HG02798 (cell line): ENCODE measurements at regions not wholly inside any gene's neighbourhood (a gene's known extent, or its start where the extent isn't known, plus 50 kb on each side); places are given as distances from the start of the nearest gene placed in this dataset.

Source experiments
- ATAC-seq: cut with Tn5 transposase; IDR thresholded peaks from one replicate; pipeline ENCODE4 v1.9.1; 2021; ENCODE audit warnings: mild to moderate bottlenecking; ENCODE audit not compliant: unreplicated experiment, poor library complexity

DNA sequence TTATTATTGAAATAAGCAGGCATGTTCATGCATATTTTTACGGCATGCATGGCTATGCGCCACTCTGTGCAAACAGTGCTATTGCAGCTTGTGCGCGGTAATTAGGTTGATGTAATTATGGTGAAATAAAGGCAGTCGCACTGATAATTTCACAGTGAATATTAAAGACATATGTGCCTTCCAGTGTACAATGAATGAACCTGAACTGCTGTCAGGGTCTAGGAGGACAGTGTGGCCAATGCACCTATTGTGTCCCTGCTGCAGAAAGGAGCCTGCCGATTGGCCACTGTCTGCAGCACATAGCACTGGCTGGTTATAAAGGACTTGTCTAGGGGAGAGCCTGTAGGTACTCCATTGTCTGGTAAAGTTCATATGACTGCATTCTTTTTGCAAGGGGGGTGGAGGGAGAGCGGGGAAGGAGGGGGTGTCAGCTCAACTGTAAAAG is 340.4 kb downstream of the USP25 start:
- no peak for ATAC-seq

DNA sequence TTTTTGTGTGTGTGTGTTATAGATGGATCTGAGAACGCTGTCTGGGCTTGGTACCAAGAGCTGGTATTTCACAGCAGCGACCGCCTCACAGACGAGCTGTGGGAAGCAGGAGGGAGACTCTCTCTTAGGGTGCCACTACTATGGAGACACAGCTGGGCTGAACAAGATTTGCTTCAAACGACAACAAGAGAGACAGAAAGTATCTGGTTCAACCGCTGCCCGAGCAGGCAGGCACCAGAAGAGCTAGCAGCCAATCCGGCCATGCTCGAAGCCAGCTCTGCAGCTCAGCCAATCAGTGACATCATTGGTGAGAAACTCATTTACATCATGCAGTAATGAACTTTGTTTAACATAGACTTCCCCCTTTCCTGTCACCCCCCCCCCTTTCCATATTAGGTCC is 341.3 kb downstream of the USP25 start:
- no peak for ATAC-seq

DNA sequence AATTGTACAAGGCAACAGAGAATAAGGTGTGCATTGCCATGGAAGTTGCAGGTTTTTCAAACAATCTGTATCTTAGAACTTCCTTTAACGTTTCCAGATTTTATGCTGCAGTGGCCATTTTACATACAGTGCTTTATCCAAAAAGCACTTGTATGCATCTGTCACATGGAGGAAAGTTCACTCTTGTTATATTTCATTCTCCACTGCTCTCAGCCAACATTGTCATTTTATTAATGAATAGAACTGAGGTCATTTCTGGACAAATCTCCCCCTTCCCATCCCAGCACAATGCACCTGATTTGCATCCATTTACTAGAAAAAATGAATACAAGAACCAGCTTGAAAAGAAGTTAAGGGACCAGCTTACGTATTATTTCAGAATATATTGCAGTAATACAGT is 342.0 kb downstream of the USP25 start:
- no peak for ATAC-seq

DNA sequence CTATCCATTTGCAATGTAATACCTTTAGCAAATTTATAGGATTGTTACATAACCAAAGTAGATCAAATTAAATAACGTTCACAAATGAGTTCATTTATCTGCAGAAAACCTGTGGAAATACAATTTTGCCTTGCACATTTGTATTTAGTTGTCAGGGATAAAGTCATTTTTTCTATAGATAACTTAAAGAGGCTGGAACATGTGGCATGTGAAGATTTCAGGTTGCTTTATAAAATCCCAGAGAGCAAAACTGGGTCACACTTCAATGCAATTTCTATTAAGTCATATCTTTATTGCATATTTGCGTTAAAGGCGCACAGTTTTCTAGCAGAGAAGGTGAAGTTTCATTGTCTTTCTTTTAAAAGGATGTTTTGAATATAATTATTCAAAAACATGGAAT is 342.4 kb downstream of the USP25 start:
- no peak for ATAC-seq

DNA sequence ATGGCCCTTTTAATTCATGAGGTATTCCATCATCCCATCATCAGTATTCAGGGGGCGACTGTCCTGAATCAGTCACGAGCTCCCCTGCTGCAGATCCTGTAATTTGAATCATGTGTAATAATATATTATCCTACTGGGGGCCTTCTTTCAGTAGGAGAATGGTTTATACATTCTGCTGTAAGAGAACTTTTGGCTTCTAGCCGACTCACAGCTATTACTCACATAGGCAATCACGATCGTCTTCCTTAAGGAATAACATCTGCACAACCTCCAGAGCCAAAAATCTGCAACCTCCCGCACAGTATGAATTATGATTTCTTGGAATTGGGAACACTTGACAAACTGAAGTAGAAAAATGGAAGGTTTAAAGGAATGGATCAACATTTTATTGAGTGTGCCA is 343.0 kb downstream of the USP25 start:
- ATAC-seq, result no peak

DNA sequence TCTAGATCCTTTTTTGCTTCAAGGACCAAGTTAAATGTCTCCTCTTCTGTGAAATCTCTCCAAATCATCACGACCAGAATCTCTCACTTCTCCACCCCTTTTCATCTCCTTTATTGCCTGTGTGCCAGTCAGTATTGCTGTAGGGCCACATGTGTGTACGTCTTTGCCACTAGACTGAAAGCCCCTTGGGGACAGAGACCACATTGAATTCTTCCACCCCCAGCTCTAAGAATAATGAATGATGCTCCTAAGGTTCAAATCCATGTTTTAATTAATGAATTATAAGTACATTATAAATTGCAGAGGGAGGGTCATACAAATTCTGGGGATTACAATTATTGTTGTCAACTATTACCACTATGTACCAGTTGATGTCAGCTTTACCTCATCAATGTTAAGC is 343.8 kb downstream of the USP25 start:
- ATAC-seq, result no peak

DNA sequence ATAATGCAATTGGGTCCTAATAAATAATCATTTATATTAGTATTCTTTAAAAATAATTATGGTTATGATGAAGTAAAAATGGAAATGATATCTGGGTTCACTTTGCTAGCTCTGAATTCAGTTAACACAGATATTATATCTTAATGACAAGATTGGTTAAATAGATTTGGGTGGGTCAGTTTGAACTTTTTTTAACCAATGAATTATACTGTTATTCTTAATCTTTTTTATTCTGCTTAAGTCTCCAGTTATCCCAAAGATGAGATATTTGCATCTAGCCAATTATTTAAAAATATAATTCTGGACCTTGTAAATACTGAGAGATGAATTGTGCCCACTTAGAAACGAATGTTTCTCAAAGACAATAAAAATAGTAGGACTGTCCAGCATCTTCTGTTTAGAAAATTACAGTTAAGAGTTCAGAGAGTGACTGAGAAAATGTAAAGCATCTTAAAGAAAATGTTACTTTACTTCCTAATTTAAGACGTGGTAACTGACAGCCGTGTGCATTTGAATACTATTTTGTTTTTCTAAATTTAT is 345.2 kb downstream of the USP25 start:
- ATAC-seq, result no peak

DNA sequence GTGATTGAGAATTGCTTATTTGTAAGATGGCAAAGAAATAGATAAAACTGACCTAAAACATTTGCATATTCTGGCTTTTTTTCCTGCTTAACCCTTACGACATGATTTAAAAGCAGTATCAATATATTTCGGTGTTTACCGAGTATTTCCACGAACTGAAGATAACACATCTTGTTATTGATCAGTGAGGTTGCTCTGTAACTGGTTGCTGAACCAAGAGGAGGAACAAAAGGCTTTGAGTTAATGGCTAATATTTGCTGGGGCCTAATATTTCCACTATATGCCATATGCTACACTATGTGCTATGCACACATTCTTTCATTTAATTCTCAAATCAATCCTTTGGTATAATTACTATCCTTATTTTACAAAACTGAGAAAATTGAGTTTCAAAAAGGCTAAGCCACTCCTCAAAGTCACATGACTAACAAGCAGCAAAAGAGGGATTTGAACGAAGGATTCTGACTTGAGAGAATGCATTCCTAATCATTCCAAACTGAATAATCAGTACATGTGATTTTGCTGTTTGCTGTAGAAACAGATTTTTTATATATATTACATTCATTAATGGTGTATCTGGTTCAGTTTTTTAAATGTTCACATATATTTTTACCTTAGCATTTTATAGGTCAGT is 346.0 kb downstream of the USP25 start:
- no peak for ATAC-seq

DNA sequence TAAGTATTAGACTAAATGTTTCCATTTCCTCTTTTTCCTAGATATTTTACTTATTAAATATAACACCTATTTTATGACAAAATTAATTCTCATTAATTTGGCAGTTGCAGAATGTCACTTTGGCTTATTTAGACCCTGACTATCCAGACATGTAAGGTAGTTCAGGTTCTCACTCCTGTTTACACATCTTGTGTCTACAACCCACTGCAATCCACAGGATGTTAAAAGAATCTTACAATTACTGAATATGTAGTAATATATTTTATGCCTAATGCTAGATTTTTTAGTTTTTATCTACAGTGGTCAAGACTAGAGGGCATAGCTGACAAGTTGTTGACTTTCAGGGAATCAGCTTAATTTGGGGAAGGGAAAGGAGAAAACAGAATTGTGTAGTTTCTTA is 346.7 kb downstream of the USP25 start:
- no peak for ATAC-seq

DNA sequence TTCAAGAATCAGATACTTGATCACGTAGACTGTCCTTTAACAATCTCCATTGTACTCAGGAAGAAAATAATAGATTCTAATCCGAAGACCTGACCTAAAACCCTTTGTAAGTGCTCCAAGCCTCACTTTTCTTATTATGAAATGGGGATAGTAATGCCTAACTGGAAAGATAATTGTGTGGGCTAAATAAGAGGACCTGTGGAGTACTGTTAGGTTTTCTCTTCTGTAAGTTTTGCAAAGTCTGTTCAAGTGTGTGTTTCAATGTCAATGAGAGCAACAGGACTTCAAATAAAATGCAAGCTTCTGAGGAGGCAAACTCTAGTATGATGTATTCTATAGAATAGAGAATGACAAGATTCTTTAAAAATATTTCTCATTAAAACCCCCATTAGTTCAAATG is 348.6 kb downstream of the USP25 start:
- no peak for ATAC-seq

DNA sequence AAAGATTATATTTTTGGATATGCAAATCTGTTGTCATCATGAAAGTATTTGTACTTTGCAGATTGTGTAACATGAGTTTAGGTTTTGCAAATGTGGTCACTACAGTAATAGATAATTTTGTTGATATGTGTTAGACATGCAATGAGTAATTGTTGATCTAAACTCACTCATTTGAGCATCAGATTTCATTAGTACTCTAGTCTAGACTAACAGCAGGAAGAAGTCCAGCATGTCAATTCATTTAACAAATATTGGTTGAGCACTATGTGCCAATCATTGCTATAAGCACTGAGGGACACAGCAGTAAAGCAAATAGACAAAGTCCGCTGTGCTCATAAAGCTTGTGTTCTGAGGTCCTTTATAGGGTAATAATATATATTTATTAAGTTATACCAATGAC is 350.0 kb downstream of the USP25 start:
- no peak for ATAC-seq

DNA sequence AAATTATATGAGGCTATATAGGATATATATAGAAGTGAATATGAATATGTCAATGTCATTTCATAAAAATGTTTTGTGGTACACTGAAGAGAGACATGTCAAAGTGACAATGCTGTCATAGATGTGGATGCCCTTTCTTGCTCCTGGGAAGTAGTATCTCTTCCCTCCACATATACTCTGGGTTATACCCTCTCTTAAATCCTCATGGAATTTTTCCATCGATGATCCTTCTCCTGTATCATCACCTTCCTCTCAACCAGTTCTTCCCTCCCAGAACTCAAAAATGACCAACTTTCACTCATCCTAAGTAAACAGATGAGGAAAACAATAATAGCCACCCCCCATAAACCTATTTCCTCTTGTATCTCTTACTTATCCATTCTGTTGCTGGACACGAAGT is 351.5 kb downstream of the USP25 start:
- ATAC-seq, result no peak

DNA sequence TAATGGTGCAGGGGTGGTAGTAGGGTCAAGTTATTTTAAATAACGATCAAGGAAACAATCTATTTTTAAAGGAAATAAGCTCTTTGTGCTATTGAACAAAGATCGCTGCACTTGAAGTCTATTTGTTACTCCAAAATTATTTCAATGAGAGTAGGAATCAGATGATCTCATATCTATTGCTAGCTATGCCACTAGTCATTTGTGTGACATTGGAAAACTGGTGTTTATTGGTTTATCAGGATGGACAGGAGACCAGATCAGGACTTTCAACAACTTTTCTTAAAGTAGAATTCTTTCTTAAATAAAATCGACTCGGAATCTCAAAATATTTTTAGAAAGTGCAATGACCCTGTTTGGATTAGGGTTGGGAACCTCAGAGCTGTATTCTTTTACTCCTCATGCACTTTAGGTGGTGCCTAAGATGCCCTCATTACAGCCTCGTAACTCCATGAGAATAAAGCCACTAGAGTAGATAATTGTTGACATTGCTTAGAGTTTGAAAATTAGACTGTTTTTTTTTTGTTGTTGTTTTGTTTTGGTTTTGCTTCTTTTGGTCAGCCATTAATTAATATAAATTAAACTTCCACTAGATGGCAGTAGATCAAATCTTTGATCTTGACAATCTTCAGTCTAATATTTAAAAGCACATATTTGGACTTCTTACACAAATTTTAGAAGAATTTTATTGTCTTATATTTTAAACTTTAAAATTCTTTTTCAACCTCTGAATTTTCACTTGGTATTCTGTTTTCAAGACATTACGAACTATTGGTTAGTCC is 352.4 kb downstream of the USP25 start:
- ATAC-seq, result peak; percentile 51

DNA sequence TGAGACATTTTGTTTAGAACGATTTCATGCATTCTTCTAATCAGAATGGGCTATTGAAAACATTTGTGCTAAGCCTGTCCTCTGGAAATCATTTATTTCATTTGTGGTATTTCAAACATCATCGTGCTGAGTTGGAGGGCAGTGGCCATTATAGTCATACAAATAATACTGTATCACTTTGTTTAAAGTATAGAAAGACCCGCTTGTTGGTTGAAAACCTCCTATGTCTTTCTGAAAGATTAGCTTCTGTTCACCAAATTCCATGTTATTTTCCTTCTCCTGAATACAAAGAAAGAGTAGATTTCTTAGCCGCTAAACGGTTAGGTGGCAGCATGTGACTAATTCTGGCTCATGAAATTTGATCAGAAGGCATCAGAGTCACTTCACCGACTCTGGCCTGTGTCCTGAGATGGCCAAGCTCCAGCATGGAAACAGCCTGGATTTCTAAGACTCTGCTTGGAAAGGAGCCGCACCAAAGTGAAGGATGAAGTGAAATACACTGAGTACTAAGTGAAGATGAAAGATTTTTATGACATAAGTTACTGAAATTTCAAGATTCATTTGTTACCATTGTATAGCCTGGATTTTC is 355.1 kb downstream of the USP25 start:
- ATAC-seq, result no peak

DNA sequence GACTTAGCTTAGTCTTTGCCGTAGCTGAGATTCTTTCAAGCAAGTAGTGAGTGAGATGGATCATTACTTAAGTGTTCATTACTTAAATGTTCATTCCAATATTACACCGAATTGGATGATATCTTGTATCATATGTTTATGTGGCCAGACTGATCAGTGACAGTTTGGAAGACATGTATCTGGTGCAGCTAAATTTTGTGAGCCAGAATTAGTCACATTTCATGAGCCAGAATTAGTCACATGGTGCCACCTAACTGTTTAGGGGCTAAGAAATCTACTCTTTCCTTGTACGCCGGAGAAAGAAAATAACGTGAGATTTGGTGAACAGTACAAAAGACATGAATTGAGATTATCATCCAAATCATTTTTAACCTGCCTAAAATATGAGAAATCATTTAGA is 355.6 kb downstream of the USP25 start:
- ATAC-seq, result no peak

DNA sequence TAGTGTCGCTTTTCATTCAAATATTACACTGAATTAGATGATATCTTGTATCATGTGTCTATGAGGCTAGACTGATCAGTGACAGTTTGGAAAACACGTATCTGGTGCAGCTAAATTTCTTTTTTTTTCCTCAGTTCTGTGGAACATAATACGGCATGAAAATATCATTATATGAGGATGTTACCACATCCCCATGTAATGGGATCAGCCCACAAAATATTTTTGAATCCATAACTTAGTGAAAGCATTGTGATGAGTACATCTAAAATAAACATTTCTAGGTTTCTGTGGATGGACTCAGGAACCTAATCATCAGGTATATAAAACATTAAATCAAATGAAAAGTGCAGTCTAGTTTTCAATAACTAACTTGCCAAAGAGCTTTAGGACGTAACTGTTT is 356.3 kb downstream of the USP25 start:
- ATAC-seq, result no peak

DNA sequence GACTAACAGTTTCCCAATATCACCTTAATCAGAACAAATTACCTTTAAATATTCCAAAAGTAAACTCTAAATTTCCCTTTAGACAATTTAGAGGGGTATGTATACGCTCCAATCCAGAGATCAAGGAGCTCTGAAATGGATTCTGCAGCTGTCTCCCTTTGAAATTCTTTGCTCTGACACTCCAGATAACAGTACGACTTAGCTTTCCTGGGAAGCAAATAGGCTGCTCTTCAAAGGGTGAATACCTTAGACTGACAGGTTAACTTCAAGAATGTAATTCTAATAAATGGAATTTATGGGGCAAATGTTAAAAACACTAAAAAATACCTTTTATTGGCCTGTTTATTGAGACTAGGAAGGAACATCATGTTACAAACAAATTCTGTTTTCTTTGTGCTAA is 357.2 kb downstream of the USP25 start:
- ATAC-seq, result no peak

DNA sequence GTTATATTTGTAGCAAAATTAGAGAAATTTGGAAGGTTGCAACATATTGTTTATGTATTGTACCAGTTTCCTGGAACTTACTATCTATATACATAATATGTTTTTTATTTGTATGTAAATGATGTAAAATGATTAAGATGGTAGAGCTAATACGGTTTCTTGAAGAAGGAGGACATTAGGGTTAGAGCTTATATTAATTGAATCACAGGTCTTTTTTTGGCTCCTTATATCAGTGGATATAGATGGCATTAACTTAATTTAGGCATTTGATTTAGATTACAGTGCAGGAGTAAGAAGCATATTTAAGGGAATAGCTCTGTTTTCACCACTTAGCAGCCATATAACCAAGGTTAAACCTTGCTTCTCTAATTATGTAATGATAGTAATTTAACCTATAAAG is 357.7 kb downstream of the USP25 start:
- no peak for ATAC-seq

DNA sequence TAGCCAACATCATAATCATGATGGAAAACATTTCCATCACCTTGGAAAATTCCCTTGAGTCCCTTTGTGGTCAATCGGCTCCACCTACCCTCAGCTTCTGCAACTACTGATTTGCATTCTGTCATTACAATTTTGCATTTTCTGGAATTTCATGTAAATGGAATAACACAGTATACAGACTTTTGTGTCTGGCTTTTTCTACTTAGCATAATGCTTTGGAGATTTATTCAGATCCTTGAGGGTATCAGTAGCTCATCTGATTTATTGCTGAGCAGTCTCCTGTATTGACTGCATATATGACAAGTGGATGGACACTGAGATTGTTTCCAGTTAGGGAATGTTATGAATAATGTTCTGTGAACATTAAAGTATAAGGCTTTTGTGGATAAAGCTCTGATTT is 358.3 kb downstream of the USP25 start:
- no peak for ATAC-seq

DNA sequence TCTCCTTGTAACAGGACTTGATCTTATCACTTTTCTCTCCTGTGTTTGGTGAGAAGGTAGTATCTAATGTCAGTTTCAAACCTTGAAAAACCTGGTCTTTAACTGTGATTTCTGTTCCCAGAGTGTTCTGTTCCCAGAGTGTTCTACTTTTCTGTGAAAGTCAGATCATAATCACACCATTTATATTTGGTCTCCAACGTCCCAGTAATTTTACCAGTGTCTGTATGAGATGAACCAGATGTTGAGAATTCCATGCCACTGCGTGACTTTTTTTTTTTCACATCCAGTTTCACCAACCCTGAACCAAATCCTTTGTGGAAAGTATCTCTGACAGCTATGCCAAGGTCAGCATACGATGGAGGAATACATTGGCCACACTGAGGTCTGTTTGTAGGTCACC is 365.2 kb downstream of the USP25 start:
- no peak for ATAC-seq

DNA sequence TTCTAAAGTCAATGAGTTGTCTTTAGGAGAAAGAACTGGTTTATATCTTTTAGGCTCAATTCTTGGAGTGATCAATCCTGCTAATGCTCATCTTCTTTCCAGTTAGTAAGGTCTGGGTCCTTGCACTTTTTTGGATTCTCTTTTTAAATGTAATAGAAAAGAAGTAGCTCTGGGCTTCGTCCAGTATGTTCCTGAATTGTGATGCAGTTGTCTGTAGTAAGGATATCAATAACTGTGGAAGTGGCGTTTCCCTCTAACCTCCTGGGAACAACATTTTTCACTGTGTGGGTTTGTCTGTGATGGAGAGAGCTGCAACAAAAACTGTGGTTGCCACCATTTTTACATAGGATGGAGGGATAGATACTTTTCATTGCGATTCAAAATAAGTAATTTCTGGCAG is 367.2 kb downstream of the USP25 start:
- no peak for ATAC-seq

DNA sequence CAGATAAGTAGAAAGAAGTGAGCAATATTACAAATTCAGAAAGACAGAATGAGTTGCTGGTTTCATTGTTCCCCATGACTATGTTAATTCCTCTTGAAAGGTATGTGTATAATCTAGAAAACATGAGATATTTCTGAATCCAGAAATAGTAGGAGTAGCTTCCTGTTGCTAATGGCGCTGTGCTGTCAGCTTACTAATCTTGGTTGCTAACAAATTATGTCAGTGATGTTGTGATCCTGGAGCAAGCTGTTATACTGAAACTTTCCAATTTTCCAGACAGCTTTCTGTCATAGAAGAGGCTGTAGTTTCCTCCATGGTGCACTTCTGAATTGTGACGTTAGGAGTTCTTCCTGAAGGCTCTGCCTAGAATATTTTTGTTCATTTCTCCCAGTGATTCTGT is 372.3 kb downstream of the USP25 start:
- no peak for ATAC-seq
